ENCODE measurements at regions not wholly inside any gene's neighbourhood (a gene's known extent, or its start where the extent isn't known, plus 50 kb on each side); places are given as distances from the start of the nearest gene placed in this dataset.

- ChIA-PET CTCF (ENCODE audit: low intra/inter-chr PET ratio) (no interaction called here), POLR2A (interaction anchor here (0.9 kb wide), 1 partner anchor 45 kb away, joined by 3 read pairs; no protein-coding TSS in a partner anchor)
- Histone ChIP-seq H3K9ac (ENCODE audit: insufficient read depth in 1 of 2, low read depth in 2 of 2, low read length in 2 of 2) (no peak overlapping the region), H3K27me3 (ENCODE audit: control insufficient read depth in 2 of 2, insufficient read depth in 2 of 2, low read length in 2 of 2) (no peaks in the 10 kb centered on the region), H3K4me2 (ENCODE audit: insufficient read depth, low read length) (no peak overlapping the region), H3K9me1 (ENCODE audit: control insufficient read depth, insufficient read depth, low read length) (no peaks in the 10 kb centered on the region), H3K4me3 (no peak overlapping the region), H2AFZ (ENCODE audit: low read depth, low read length) (no peak overlapping the region), H3K27ac (ENCODE audit: extremely low read depth, low read depth, low read length) (no peak overlapping the region), H3K36me3 (ENCODE audit: control insufficient read depth, insufficient read depth, low read length) (no peaks in the 10 kb centered on the region), H3K9me3 (replicated peaks; ENCODE audit: control insufficient read depth, insufficient read depth, low read depth, low read length) (peaks cover 2% of the 10 kb centered on the region; the same call in 1 of the 2 replicates), H3K79me2 (ENCODE audit: control insufficient read depth, insufficient read depth, low read length) (no peaks in the 10 kb centered on the region), H4K20me1 (replicated peaks; ENCODE audit: control insufficient read depth, insufficient read depth, low read length) (no peaks in the 10 kb centered on the region), H3K4me1 (replicated peaks in 1 of 2; ENCODE audit: control insufficient read depth in 2 of 2, insufficient read depth in 2 of 2, low read length in 2 of 2) (no peaks in the 10 kb centered on the region)
- DNase-seq (ENCODE audit: extremely low read depth in 1 of 4, low spot score in 3 of 4): no peak
- intact Hi-C loops (cut with micrococcal nuclease) (no loop called here), in situ Hi-C loops (cut with MboI) (no loop called here)
- 2% methylated on average over 4 of the region's 4 CpGs for WGBS (ENCODE audit: insufficient coverage, low coverage, missing lambda C conversion rate)
- ATAC-seq: no peak
- no peak for TF ChIP-seq REST (IDR thresholded peaks at IDR 0.05; ENCODE audit: borderline replicate concordance)
- no peak for TF ChIP-seq REST (CRISPR knock-in tag; IDR thresholded peaks at IDR 0.05; ENCODE audit: low read depth)
- peak; percentile 42; the same call in 1 of the 2 replicates for TF ChIP-seq ZNF551 (CRISPR knock-in tag; IDR thresholded peaks at IDR 0.05)
- TF ChIP-seq ID3 (CRISPR knock-in tag; IDR thresholded peaks at IDR 0.05): no peak
- TF ChIP-seq ID3 (tag; IDR thresholded peaks at IDR 0.05): no peak
- TF ChIP-seq THAP7 (CRISPR knock-in tag; IDR thresholded peaks at IDR 0.05): 0 out of 2 replicates have a peak, but pooled peaks have one; percentile 66
- no peak for TF ChIP-seq HCFC1 (IDR thresholded peaks at IDR 0.05; ENCODE audit: low read depth, low read length)
- TF ChIP-seq ZNF280B (CRISPR knock-in tag; IDR thresholded peaks at IDR 0.05): peak; percentile 71; the same call in 1 of the 2 replicates
- FAIRE-seq: no peak
- no TSS peak for BruUV-seq (replicated peaks)
These were observed 190.0 kb upstream of the MIR17HG start for GRCh38 chr13:91157273-91158016.

Measured in K562 (cell line).